ENCODE measurements at regions not wholly inside any gene's neighbourhood (a gene's known extent, or its start where the extent isn't known, plus 50 kb on each side); places are given as distances from the start of the nearest gene placed in this dataset.

GRCh38 chr16:55189682-55190636, 134.0 kb upstream of the IRX6 start:
- Histone ChIP-seq H3K36me3 (ENCODE audit: insufficient read depth in 1 of 2, low read depth in 1 of 2) (no peaks in the 10 kb centered on the region), H3K9me3 (peaks cover 6% of the 10 kb centered on the region), H3K27ac (no peak overlapping the region), H3K4me1 (no peaks in the 10 kb centered on the region), H3K4me3 (no peak overlapping the region), H3K27me3 (ENCODE audit: insufficient read depth in 3 of 3, low read length in 2 of 3) (peaks cover 0 to 19% (median 2%) of the 10 kb centered on the region in 3 donors)
- intact Hi-C loops (cut with DNase I) = no loop called here
- TF ChIP-seq CTCF (IDR thresholded peaks at IDR 0.05) = no peak
- 28 to 32% (median 32%) methylated on average over 23 of the region's 23 CpGs for WGBS, 3 donors
- no peak for ATAC-seq
- DNase-seq = no peak

GRCh38 chr16:55192734-55193133, 131.3 kb upstream of the IRX6 start:
- intact Hi-C loops (cut with DNase I) = no loop called here
- H3K36me3 ChIP-seq (ENCODE audit: insufficient read depth in 1 of 2, low read depth in 1 of 2) = no peaks in the 10 kb centered on the region
- H3K9me3 ChIP-seq = peaks cover 6% of the 10 kb centered on the region
- DNase-seq = no peak
- TF ChIP-seq CTCF (IDR thresholded peaks at IDR 0.05) = no peak
- ATAC-seq = no peak
- H3K27ac ChIP-seq = no peak overlapping the region
- no peaks in the 10 kb centered on the region for H3K4me1 ChIP-seq
- H3K27me3 ChIP-seq (ENCODE audit: insufficient read depth in 3 of 3, low read length in 2 of 3) = peaks cover 0 to 19% (median 2%) of the 10 kb centered on the region in 3 donors
- no peak overlapping the region for H3K4me3 ChIP-seq

GRCh38 chr16:55203570-55203969, 120.4 kb upstream of the IRX6 start:
- no peak for TF ChIP-seq CTCF (IDR thresholded peaks at IDR 0.05)

GRCh38 chr16:55204069-55204468, 119.9 kb upstream of the IRX6 start:
- Histone ChIP-seq H3K4me1 (no peaks in the 10 kb centered on the region), H3K27me3 (ENCODE audit: insufficient read depth in 3 of 3, low read length in 2 of 3) (no peaks in the 10 kb centered on the region), H3K9me3 (no peaks in the 10 kb centered on the region), H3K36me3 (ENCODE audit: insufficient read depth in 1 of 2, low read depth in 1 of 2) (no peaks in the 10 kb centered on the region), H3K4me3 (no peak overlapping the region), H3K27ac (no peak overlapping the region)
- ATAC-seq (no peak), DNase-seq (no peak)
- no peak for TF ChIP-seq CTCF (IDR thresholded peaks at IDR 0.05)
- intact Hi-C loops (cut with DNase I) = no loop called here
- 60 to 76% (median 71%) methylated on average over 1 of the region's 1 CpG for WGBS, 3 donors

More at GRCh38 chr16:55203570-55203969, 120.4 kb upstream of the IRX6 start:
- H3K9me3 ChIP-seq = no peaks in the 10 kb centered on the region
- no peaks in the 10 kb centered on the region for H3K27me3 ChIP-seq (ENCODE audit: insufficient read depth in 3 of 3, low read length in 2 of 3)
- WGBS, 3 donors = 73 to 74% (median 74%) methylated on average over 9 of the region's 9 CpGs
- no peak overlapping the region for H3K4me3 ChIP-seq
- no peaks in the 10 kb centered on the region for H3K4me1 ChIP-seq
- H3K27ac ChIP-seq = no peak overlapping the region
- no peaks in the 10 kb centered on the region for H3K36me3 ChIP-seq (ENCODE audit: insufficient read depth in 1 of 2, low read depth in 1 of 2)
- ATAC-seq (no peak), DNase-seq (no peak)
- intact Hi-C loops (cut with DNase I) = no loop called here

Measured in psoas muscle (tissue), 7 donors.